ENCODE measurements at regions not wholly inside any gene's neighbourhood (a gene's known extent, or its start where the extent isn't known, plus 50 kb on each side); places are given as distances from the start of the nearest gene placed in this dataset.

GRCh38 chr6:14545496-14545895 lies 427.9 kb downstream of the CD83 start (continued):
- TF ChIP-seq PREB (CRISPR knock-in tag; IDR thresholded peaks at IDR 0.05; ENCODE audit: borderline replicate concordance) (no peak), NFE2L1 (CRISPR knock-in tag; IDR thresholded peaks at IDR 0.05) (no peak), E2F1 (CRISPR knock-in tag; IDR thresholded peaks at IDR 0.05) (no peak), ZNF121 (CRISPR knock-in tag; IDR thresholded peaks at IDR 0.05) (no peak), ZNF232 (CRISPR knock-in tag; IDR thresholded peaks at IDR 0.05) (no peak), E2F5 (CRISPR knock-in tag; IDR thresholded peaks at IDR 0.05) (no peak), CREM (CRISPR knock-in tag; IDR thresholded peaks at IDR 0.05) (no peak), ATF3 (CRISPR knock-in tag; conservative IDR thresholded peaks at IDR 0.05) (no peak), EMX1 (CRISPR knock-in tag; IDR thresholded peaks at IDR 0.05) (no peak)

- H3K36me3 Mint-ChIP-seq, result no peaks in the 10 kb centered on the region
- no peaks in the 10 kb centered on the region for H3K9me3 Mint-ChIP-seq
- ChIA-PET CTCF (no interaction called here), POLR2A (interaction anchor here (0.6 kb wide), 1 partner anchor 276 kb away, joined by 3 read pairs; no protein-coding TSS in a partner anchor)
- TF ChIP-seq ETV6 (CRISPR knock-in tag; IDR thresholded peaks at IDR 0.05), result no peak
- no peak for TF ChIP-seq TEAD1 (CRISPR knock-in tag; IDR thresholded peaks at IDR 0.05)
- TF ChIP-seq MAX (CRISPR knock-in tag; IDR thresholded peaks at IDR 0.05), result no peak
- TF ChIP-seq ZNF263 (CRISPR knock-in tag; IDR thresholded peaks at IDR 0.05; ENCODE audit: low read depth), result no peak
- TF ChIP-seq ZNF425 (CRISPR knock-in tag; conservative IDR thresholded peaks at IDR 0.05), result no peak
- DNase-seq (ENCODE audit: low spot score) (no peak), ATAC-seq (no peak)
- no peaks in the 10 kb centered on the region for H3K27me3 Mint-ChIP-seq (ENCODE audit: low read depth)
- no peak overlapping the region for H3K4me3 Mint-ChIP-seq
- no peak overlapping the region for H3K27ac Mint-ChIP-seq
- peaks cover 43% of the 10 kb centered on the region for H3K4me1 Mint-ChIP-seq
Observed at GRCh38 chr6:14546036-14546435, 428.5 kb downstream of the CD83 start.

- DNase-seq (ENCODE audit: low spot score) (no peak), ATAC-seq (no peak)
- no peaks in the 10 kb centered on the region for H3K27me3 Mint-ChIP-seq (ENCODE audit: low read depth)
- peaks cover 29% of the 10 kb centered on the region for H3K4me1 Mint-ChIP-seq
- CTCF ChIA-PET, result no interaction called here
- H3K9me3 Mint-ChIP-seq, result no peaks in the 10 kb centered on the region
- POLR2A ChIA-PET, result no interaction called here
- no peak overlapping the region for H3K4me3 Mint-ChIP-seq
- no peak overlapping the region; the same call in 1 of the 2 replicates for H3K27ac Mint-ChIP-seq
- H3K36me3 Mint-ChIP-seq, result no peaks in the 10 kb centered on the region
- no peak for TF ChIP-seq MYBL2 (CRISPR knock-in tag; IDR thresholded peaks at IDR 0.05)
- no peak for TF ChIP-seq ARID4B (CRISPR knock-in tag; IDR thresholded peaks at IDR 0.05; ENCODE audit: borderline replicate concordance)
- TF ChIP-seq HMGXB4 (CRISPR knock-in tag; IDR thresholded peaks at IDR 0.05), result no peak
- TF ChIP-seq ESRRA (CRISPR knock-in tag; IDR thresholded peaks at IDR 0.05; ENCODE audit: borderline replicate concordance), result no peak
- no peak for TF ChIP-seq CDX4 (CRISPR knock-in tag; IDR thresholded peaks at IDR 0.05; ENCODE audit: borderline replicate concordance)
Observed at GRCh38 chr6:14547284-14547998, 429.9 kb downstream of the CD83 start.
